H7 (cell line): ENCODE measurements at regions not wholly inside any gene's neighbourhood (a gene's known extent, or its start where the extent isn't known, plus 50 kb on each side); places are given as distances from the start of the nearest gene placed in this dataset.

ENCODE experiments used
- DNase-seq: peaks from one replicate; pipeline ENCODE4 v3.0.0; 2012
- H3K27me3 ChIP-seq: 2 replicates; pipeline ENCODE4 v1.6.0; 2011; ENCODE audit warnings: mild to moderate bottlenecking, low read length; ENCODE audit not compliant: control insufficient read depth, insufficient read depth
- H3K36me3 ChIP-seq: replicated peaks from 2 replicates; pipeline ENCODE4 v1.5.1; 2011; ENCODE audit warnings: low read length; ENCODE audit not compliant: control insufficient read depth, insufficient read depth
- H3K4me3 ChIP-seq: 2 replicates; pipeline ENCODE4 v1.5.1; 2011; ENCODE audit warnings: low read depth, mild to moderate bottlenecking, control low read depth, low read length, moderate library complexity; ENCODE audit not compliant: insufficient read depth

GRCh38 chr14:34252227-34252626, 209.8 kb downstream of the SPTSSA start:
- Histone ChIP-seq H3K27me3 (no peaks in the 10 kb centered on the region), H3K36me3 (no peaks in the 10 kb centered on the region), H3K4me3 (no peak overlapping the region)
- DNase-seq = no peak

DNA sequence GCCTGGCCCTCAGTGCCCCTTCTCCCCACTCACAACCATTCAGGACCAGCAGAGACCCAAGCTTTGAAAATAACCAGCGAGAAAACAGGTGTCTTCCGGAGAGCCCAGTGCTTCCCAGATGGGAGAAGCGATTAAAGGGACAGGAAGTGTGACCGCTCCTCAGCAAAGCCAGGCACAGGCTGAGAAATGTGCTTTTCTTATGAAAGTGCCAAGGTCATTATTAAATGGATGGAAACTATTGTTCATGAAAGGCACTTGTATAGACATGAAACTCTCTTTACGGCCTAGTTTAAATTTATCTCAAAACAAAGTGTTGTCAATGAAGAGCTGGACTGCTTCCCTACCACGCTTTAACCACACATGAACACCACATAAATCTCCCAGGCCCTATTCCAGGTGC, 210.4 kb downstream of the SPTSSA start:
- DNase-seq = no peak
- Histone ChIP-seq H3K36me3 (no peaks in the 10 kb centered on the region), H3K27me3 (no peaks in the 10 kb centered on the region), H3K4me3 (no peak overlapping the region)

GRCh38 chr14:34250959-34251358, 211.1 kb downstream of the SPTSSA start:
- DNase-seq = no peak
- Histone ChIP-seq H3K36me3 (no peaks in the 10 kb centered on the region), H3K4me3 (no peak overlapping the region), H3K27me3 (no peaks in the 10 kb centered on the region)

GRCh38 chr14:34247605-34248004, 214.4 kb downstream of the SPTSSA start:
- Histone ChIP-seq H3K36me3 (no peaks in the 10 kb centered on the region), H3K4me3 (no peak overlapping the region), H3K27me3 (no peaks in the 10 kb centered on the region)
- DNase-seq = no peak

GRCh38 chr14:34246206-34246605, 215.8 kb downstream of the SPTSSA start:
- no peak for DNase-seq
- H3K36me3 ChIP-seq = no peaks in the 10 kb centered on the region
- no peaks in the 10 kb centered on the region for H3K27me3 ChIP-seq
- no peak overlapping the region for H3K4me3 ChIP-seq

DNA sequence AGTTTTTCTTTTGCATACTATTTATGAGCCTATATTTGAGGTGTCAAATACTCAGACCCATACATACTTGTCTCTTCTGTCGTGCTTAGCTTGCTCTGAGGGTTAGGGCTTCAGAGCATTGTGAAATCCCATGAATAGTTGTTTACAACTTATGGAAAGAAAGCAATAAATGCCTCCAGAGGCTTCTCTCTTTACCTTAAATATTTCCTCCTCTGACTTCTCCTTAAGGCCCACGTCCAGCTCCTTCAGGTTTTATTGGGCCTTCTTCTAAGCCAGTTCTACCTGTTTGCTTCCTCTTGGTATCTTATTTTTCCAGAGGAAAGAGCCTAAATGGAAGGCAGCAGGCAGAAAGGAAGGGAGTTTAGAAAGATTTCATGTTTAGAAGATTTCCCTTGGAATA, 218.6 kb downstream of the SPTSSA start:
- H3K4me3 ChIP-seq = no peak overlapping the region
- no peaks in the 10 kb centered on the region for H3K27me3 ChIP-seq
- DNase-seq = no peak
- H3K36me3 ChIP-seq = no peaks in the 10 kb centered on the region

DNA sequence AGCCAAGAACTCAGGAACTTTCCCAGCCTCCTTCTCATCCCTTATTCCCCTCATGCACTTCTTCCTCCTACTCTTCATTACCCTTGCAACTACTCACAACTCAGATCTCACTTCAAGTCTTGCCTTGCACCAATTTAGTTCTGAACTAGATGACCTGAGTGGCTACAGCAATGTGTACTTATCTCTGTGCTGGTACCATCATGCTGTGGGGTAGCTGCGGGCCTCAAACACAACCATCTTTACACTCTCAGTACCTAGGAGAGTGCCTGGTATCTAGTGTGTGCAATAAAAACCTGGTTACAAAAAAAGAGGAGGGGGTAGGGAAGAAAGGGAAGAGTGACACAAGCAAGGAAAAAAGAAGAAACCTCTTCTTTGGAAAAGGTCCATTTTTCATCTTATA, 219.0 kb downstream of the SPTSSA start:
- Histone ChIP-seq H3K4me3 (no peak overlapping the region), H3K27me3 (no peaks in the 10 kb centered on the region), H3K36me3 (no peaks in the 10 kb centered on the region)
- no peak for DNase-seq

- no peak overlapping the region for H3K4me3 ChIP-seq
- no peaks in the 10 kb centered on the region for H3K27me3 ChIP-seq
- no peaks in the 10 kb centered on the region for H3K36me3 ChIP-seq
- DNase-seq = no peak
Measured at GRCh38 chr14:34241185-34241711, 220.8 kb downstream of the SPTSSA start.

GRCh38 chr14:34238610-34239009, 223.4 kb downstream of the SPTSSA start:
- no peak for DNase-seq
- no peak overlapping the region for H3K4me3 ChIP-seq
- H3K27me3 ChIP-seq = no peaks in the 10 kb centered on the region
- H3K36me3 ChIP-seq = no peaks in the 10 kb centered on the region

GRCh38 chr14:34237677-34238076, 224.4 kb downstream of the SPTSSA start:
- Histone ChIP-seq H3K27me3 (no peaks in the 10 kb centered on the region), H3K36me3 (no peaks in the 10 kb centered on the region), H3K4me3 (no peak overlapping the region)
- DNase-seq = no peak

- no peaks in the 10 kb centered on the region for H3K36me3 ChIP-seq
- no peak for DNase-seq
- H3K4me3 ChIP-seq = no peak overlapping the region
Measured at GRCh38 chr14:34237081-34237480, 225.0 kb downstream of the SPTSSA start.

GRCh38 chr14:34235643-34236300, 226.3 kb downstream of the SPTSSA start:
- H3K4me3 ChIP-seq = no peak overlapping the region
- DNase-seq = no peak
- no peaks in the 10 kb centered on the region for H3K36me3 ChIP-seq
- H3K27me3 ChIP-seq = no peaks in the 10 kb centered on the region

More at GRCh38 chr14:34237081-34237480, 225.0 kb downstream of the SPTSSA start:
- no peaks in the 10 kb centered on the region for H3K27me3 ChIP-seq

DNA sequence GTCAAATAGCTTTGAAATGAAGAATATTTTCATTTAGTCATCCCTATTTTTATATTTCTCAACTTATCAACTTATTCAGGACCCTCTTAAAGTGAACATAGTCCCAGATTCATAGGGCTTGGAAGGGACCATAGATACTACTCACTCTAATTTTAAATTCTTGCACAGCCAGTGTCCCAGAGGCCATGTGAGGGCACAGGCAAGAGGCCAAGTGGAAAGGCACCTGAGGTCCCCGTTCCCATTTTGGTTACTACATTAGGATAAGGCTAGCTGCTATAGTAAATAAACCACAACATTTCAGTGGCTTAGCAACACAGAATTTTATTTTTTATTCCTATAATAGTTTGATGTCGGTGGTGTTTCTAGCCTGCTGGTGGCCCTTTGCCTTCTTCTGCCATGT, 227.8 kb downstream of the SPTSSA start:
- DNase-seq = no peak
- no peaks in the 10 kb centered on the region for H3K27me3 ChIP-seq
- H3K36me3 ChIP-seq = no peaks in the 10 kb centered on the region

GRCh38 chr14:34233619-34234018, 228.4 kb downstream of the SPTSSA start:
- Histone ChIP-seq H3K27me3 (no peaks in the 10 kb centered on the region), H3K4me3 (no peak overlapping the region), H3K36me3 (no peaks in the 10 kb centered on the region)
- no peak for DNase-seq

More for the DNA sequence above, 227.8 kb downstream of the SPTSSA start:
- no peak overlapping the region for H3K4me3 ChIP-seq

GRCh38 chr14:34232790-34233189, 229.2 kb downstream of the SPTSSA start:
- no peak for DNase-seq
- no peak overlapping the region for H3K4me3 ChIP-seq

DNA sequence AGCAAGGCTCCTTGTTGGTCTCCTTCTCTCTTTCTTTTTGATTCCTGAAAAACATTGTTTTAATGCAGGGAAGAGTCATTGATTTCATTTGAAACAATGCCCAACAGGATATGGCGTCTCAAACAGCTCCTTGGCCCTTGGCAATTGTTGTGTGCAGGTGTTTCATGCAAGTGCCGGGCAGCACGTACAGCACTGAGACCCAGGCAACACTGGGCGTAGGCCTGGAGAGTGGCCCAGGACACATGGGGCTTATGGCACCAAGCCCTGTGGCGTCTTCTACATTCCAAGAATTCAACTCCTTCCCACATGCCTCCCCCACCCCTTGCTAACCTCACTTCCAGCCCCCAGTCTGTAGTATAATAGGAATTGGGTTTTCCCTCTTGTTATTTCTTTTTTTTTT, 230.4 kb downstream of the SPTSSA start:
- no peaks in the 10 kb centered on the region for H3K27me3 ChIP-seq
- DNase-seq = no peak
- no peaks in the 10 kb centered on the region for H3K36me3 ChIP-seq
- H3K4me3 ChIP-seq = no peak overlapping the region

More at GRCh38 chr14:34232790-34233189, 229.2 kb downstream of the SPTSSA start:
- H3K27me3 ChIP-seq = no peaks in the 10 kb centered on the region
- H3K36me3 ChIP-seq = no peaks in the 10 kb centered on the region
